ENCODE measurements at regions not wholly inside any gene's neighbourhood (a gene's known extent, or its start where the extent isn't known, plus 50 kb on each side); places are given as distances from the start of the nearest gene placed in this dataset.

- TF ChIP-seq CTCF (IDR thresholded peaks at IDR 0.05) (no peak), POLR2A (IDR thresholded peaks at IDR 0.05) (no peak)
Observed at GRCh38 chr21:9763306-9763705, 758.1 kb upstream of the TPTE start.

All from Peyer's patch (tissue), 4 donors.